Activated T-cell treated with anti-CD3 and anti-CD28 coated beads for 4 hours (primary cell): ENCODE measurements at regions not wholly inside any gene's neighbourhood (a gene's known extent, or its start where the extent isn't known, plus 50 kb on each side); places are given as distances from the start of the nearest gene placed in this dataset.
"Not testable (repeated sequence)": the region's sequence is repeated elsewhere in the genome, so short reads cannot be mapped to it uniquely, and the experiment has no call there.

Experiments used
- DNase-seq: peaks from one replicate; pipeline ENCODE4 v3.0.0-alpha.2; 2020

DNA sequence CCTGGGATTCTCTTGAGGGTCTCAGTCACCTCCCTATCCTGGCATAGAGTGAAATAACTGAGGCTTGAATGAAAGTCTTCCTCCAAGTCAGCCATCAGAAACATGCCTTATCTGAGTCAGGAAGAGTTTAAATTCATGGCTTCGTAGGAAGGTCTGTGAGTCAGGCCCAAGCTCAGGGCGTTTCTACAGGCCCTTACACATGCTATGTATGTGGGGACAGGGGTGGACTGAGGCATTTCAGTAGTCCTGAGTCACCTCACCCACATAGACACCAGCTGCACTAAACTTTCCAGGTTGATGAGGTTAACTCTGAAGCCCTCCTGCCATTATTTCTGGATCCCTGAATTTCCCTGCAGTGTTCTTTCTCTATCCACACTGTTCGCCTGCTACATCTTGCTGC, 134.6 kb upstream of the RCN1 start:
- no peak for DNase-seq

- DNase-seq: no peak
These were observed 135.0 kb upstream of the RCN1 start for GRCh38 chr11:31955838-31956237.

- no peak for DNase-seq
These were observed 137.0 kb upstream of the RCN1 start for GRCh38 chr11:31953803-31954327.

DNA sequence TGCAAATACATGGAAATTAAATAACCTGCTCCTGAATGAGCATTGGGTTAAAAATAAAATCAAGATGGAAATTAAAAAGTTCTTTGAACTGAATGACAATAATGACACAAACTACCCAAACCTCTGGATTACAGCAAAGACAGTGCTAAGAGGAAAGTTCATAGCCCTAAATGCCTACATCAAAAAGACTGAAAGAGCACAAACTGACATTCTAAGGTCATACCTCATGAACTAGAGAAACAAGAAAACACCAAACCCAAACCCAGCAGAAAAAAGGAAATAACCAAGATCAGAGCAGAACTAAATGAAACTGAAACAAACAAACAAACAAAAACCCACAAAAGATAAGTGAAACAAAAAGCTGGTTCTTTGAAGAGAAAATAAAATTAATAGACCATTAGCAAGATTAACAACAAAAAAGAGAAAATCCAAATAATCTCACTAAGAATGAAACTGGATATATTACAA, 138.6 kb upstream of the PAX6 start:
- not testable (repeated sequence) for DNase-seq

- DNase-seq: no peak
These were observed 135.9 kb upstream of the PAX6 start for GRCh38 chr11:31947051-31947450.

DNA sequence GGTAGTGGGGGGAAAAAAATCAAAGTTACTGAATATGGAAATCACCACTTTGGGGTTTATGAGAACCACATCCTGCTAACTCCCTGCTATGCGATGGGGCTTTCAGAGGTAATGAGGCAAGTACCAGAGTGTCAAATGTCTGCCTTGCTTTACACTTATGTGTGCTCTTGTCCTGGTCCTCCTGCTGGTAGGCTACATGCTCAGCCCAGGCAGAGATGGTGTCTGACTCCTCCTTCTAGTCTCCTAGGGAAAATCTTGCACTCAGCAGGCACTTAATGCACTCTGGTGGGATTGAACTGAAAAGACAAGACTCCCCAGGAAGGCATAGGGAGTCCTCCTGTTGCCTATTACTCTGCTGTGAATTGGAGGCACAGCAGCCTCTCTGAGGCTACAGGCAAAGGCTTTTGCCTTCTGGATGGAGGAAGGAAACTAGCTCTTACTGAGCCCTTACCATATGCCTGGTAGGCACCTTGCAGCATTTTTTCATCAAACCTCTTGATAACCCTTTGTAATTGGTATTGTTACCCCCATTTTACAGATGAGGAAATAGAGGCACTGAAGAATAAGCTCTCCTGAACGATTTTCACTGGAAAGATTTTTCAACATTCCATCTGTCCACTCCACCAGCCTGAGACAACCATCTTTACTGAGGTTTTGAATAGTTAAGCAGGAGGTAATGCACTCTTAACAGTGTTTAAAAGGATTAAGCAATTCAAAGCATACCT, 132.1 kb upstream of the PAX6 start:
- DNase-seq: no peak

DNA sequence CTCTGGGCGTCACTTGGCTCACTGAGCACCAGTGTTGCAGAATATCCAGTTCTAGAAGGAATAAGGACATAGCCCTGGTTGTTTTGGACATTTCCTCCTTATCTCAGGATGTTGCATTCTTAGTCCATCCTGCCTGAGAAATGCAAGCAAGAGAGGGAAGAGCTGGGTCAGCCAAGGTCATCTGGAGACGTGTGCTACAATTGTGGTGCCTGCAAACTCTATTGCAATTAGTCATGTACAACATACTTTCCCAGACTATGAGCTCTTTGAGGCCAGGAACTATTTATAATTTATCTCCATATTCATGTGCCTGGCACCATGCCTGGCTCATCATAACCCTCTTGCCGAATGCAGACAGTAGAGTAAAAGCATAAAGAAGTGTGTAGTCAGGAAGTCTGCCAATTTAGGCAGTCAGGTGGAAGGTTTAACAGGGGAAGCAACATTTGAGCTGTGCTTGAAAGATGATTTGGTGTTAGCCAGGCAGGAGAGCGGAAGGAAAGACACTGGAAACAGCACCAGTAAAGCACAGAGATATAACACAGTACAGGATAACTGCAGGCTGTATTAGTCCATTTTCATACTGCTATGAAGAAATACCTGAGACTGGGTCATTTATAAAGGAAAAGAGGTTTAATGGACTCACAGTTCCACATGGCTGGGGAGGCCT, 129.4 kb upstream of the PAX6 start:
- DNase-seq: no peak

DNA sequence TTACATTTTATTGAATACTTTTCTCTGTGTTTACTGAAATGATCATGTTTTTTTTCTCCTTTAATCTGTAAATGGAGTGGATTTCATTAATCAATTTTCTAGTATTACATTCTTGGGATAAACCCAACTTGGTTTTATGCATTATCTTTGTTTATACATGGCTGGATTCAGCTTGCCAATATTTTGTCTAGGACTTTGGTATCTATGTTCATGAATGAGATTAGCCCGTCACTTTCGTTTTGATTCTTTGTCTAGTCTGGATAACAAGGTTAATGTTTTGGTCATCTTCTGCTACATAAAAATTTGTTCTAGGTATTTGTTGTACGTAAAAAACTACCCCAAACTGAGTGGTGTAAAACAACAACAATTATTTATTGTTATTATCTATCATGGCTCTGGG, 127.9 kb upstream of the PAX6 start:
- no peak for DNase-seq

DNA sequence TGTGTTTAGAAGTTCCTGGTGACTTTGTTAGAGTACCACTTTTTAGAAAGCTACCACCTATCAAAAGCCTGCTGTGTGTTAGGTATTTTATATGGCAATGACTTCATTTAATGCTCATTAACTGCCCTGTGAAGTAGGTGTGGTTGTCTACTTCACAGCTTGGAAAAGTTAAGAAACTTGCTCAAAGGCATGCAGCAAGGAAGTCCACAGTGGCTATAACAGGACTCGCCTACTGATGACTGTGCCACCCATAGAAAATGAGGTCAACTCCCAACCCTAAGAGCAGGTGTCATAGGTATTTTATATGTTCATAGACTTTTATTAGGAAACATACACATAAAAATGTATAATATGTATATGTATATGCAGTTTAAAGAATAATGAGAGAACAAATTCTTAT, 125.2 kb upstream of the PAX6 start:
- no peak for DNase-seq

DNA sequence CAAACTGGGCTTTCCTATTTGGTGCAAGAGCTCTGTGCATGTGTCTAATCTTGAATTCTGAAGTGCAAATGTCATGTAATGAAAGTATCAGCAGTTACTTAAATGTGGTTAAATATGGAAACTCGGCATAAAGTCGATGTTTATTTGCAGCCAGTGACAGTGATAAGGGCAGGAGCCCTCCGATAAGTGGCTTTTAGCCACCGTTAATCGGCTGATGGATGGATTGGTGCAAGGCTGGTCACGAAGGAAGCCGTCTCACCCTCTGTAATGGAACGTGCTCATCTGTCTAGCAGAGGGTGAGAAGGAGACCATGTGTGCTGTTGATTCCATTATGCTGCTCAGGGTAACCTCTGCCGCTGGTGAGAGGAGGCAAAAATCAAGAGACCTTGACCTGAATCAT, 121.8 kb upstream of the PAX6 start:
- no peak for DNase-seq

DNA sequence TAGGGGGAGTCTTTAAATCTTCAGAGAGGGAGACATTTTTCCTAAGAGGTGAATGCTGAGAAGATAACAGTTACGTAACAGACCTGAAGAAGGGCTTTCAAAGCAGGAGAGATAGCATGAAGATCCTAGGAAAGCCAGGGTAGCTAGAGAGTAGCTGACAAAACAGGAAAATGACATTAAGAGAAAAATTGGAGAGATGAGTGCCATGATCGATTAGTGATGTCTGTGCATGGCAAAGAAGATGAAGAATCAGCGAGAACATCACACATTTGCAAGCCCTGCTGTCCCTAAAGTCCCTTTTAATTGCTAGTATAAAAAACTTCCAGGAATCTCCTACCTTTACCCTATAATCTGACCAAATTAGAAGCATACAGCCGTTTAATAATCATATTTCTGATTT, 116.9 kb upstream of the PAX6 start:
- no peak for DNase-seq

DNA sequence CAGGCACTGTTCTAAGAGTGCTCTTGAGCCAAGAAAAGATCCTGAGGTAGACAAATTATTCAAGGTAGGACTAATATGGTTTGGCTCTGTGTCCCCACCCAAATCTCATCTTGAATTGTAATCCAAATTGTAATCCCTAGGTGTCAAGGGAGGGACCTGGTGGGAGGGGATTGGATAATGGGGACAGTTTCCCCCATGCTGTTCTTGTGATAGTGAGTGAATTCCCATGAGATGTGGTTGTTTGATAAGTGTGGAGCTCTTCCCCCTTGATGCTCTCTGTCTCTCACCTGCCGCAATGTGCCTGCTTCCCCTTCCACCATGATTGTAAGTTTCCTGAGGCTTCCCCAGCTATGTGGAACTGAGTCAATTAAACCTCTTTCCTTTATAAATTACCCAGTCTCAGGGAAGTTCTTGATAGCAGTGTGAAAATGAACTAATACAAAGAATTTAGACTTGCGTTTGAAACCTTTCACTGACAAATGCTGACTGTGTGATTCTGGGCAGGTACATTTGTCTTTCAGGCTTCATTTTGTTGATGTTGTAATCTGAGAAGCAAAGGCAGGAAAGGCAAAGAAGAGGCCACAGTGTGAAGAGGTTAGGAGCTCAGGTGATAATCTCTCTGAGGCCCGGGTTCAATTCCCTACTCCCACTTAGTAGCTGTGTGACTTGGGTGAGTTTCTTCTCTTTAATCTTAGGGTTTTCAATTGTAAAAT, 115.8 kb upstream of the PAX6 start:
- no peak for DNase-seq

GRCh38 chr11:31926106-31926505, 115.0 kb upstream of the PAX6 start:
- DNase-seq: no peak

DNA sequence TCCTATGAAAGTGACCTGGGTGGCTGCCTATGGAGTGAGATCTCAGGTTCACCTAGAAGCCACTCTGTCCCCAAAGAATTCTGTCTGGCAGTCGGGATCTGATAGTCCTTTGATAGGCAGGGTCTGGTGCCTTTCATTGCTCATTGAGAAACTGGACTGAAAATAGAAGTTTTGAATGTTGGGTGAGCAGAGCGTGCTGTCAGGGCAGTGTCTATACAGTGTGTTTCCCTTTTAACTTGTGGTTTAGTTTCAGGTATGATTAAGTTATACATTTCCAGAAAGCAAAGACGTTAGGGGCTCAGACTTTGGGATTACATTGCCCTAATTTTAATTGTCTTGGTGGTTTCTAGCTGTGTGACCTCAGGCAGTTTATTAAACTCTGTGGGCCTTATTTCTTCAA, 111.3 kb upstream of the PAX6 start:
- no peak for DNase-seq

DNA sequence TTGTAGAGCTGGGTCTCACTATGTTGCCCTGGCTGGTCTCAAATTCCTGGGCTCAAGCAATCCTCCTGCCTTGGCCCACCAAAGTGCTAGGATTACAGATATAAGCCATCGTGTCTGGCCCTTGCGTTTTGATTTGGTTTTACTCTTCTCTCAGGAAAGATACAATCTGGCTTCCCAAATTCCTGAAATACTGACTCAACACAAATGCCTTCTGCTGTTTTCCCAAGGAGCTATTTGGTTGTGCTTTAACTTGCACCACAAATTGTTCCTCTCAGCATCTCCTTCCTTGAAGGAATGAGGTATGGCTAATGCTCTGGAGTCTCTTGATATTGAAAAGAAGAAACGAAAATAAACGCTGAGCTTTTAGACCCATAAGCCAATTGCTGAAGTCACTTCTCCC, 110.0 kb upstream of the PAX6 start:
- no peak for DNase-seq

DNA sequence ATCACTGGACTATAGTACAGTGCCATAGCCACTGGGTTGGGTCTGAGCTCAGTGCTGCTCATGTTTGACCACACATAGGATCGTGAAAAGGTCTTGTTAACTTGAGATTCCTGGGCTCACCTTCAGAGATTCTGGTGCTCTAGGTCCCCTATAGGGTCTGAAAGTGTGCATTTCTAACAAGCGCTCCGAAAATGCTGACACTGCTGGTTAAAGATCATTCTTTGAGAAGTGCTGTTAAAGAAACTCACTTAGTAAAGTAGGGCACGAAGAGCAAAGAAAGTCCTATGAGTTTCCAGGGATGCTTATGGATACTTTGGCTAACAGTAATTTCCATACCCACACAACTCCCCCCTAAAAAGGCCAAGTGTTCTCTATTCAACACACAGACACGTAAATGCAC, 108.1 kb upstream of the PAX6 start:
- DNase-seq: no peak

DNA sequence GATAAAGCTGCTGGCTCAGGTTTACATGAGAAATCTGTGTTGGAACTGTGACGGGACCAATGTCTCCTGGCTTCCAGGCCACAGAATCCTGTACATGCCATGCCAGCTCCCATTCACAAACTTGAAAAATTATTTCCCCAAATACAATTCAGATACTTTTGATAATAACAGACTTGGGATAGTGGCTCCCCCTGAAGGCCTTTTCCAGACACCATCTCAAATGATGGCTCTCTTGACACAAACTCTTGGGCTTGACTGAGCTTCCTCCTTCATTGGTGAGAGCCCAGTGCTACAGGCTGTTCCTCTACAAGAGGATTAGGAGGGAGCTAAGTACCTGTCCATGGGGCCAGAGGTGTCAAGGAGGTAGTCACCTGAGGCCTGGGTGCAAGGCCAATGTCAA, 104.7 kb upstream of the PAX6 start:
- no peak for DNase-seq

GRCh38 chr11:31913985-31914384, 102.9 kb upstream of the PAX6 start:
- DNase-seq: no peak

DNA sequence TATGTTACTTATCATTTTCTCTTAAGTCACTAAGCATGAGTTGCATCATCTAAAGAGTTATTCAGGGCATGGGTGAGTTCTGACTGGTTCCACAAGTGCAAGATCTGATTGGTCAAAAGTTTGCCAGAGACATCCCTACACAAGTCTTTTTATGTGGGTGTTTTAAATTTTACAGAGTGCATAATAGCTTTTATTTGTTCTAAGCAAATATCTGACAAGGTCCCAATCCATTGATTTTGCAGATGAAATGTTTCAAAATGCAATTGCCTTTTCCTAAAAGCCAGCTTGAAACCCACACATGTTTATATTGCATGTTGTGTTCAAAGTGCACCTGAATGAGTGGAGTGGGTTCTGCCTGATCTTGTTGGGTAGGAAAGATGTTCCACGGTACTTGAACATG, 101.7 kb upstream of the PAX6 start:
- DNase-seq: no peak

- DNase-seq: no peak
These were observed 99.9 kb upstream of the PAX6 start for GRCh38 chr11:31910950-31911576.

- DNase-seq: no peak
These were observed 92.3 kb upstream of the PAX6 start for GRCh38 chr11:31903225-31904074.

DNA sequence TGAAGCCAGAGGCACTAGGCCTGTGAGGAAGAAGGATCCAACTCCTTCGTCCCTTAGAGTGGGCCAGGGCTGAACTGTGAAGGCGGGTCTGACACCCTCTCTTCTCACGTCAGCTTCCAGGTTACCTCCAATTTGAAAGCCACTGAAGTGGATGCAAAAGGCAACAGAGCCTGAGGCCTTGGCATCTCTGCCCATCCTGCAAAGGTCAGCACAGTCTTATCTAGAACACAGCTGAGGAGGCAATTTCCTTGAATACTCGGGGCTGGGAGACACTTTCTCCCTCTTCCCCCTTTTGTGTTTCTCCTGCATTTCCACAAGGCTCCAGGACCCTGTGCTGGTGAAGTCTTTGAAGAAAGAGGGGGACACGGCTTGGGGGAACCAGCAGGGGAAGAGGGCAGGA, 91.6 kb upstream of the PAX6 start:
- DNase-seq: no peak
